ENCODE measurements at regions not wholly inside any gene's neighbourhood (a gene's known extent, or its start where the extent isn't known, plus 50 kb on each side); places are given as distances from the start of the nearest gene placed in this dataset.

GRCh38 chr4:84378356-84378755 lies 120.7 kb downstream of the NKX6-1 start:
- H3K27me3 Mint-ChIP-seq (ENCODE audit: insufficient read depth, unreplicated experiment): no peaks in the 10 kb centered on the region
- no TSS peak for BruUV-seq (replicated peaks)
- POLR2A ChIA-PET: interaction anchor here (1.0 kb wide), 1 partner anchor 9 kb away, joined by 4 read pairs; no protein-coding TSS in a partner anchor
- TF ChIP-seq, protein P1, sequence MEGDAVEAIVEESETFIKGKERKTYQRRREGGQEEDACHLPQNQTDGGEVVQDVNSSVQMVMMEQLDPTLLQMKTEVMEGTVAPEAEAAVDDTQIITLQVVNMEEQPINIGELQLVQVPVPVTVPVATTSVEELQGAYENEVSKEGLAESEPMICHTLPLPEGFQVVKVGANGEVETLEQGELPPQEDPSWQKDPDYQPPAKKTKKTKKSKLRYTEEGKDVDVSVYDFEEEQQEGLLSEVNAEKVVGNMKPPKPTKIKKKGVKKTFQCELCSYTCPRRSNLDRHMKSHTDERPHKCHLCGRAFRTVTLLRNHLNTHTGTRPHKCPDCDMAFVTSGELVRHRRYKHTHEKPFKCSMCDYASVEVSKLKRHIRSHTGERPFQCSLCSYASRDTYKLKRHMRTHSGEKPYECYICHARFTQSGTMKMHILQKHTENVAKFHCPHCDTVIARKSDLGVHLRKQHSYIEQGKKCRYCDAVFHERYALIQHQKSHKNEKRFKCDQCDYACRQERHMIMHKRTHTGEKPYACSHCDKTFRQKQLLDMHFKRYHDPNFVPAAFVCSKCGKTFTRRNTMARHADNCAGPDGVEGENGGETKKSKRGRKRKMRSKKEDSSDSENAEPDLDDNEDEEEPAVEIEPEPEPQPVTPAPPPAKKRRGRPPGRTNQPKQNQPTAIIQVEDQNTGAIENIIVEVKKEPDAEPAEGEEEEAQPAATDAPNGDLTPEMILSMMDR (IDR thresholded peaks at IDR 0.05; ENCODE audit: unreplicated experiment): no peak
- no peak for DNase-seq (ENCODE audit: unreplicated experiment)
- intact Hi-C loops (cut with micrococcal nuclease): no loop called here
- H3K27ac Mint-ChIP-seq (ENCODE audit: low read depth, unreplicated experiment): no peak overlapping the region
- peaks cover 8% of the 10 kb centered on the region for H3K4me1 Mint-ChIP-seq (ENCODE audit: insufficient read depth, unreplicated experiment)
- no peak overlapping the region for H3K4me3 Mint-ChIP-seq (ENCODE audit: unreplicated experiment)
- H3K9me3 Mint-ChIP-seq (ENCODE audit: unreplicated experiment): no peaks in the 10 kb centered on the region
- H3K36me3 Mint-ChIP-seq (ENCODE audit: insufficient read depth, unreplicated experiment): no peaks in the 10 kb centered on the region
- CTCF ChIA-PET: no interaction called here

GRCh38 chr4:84366907-84367306 lies 132.2 kb downstream of the NKX6-1 start:
- DNase-seq (ENCODE audit: unreplicated experiment): no peak
- TF ChIP-seq, protein P1 (IDR thresholded peaks at IDR 0.05; ENCODE audit: unreplicated experiment): no peak
- Mint-ChIP-seq H3K27me3 (ENCODE audit: insufficient read depth, unreplicated experiment) (peaks cover 29% of the 10 kb centered on the region), H3K4me1 (ENCODE audit: insufficient read depth, unreplicated experiment) (no peaks in the 10 kb centered on the region), H3K36me3 (ENCODE audit: insufficient read depth, unreplicated experiment) (no peaks in the 10 kb centered on the region), H3K9me3 (ENCODE audit: unreplicated experiment) (no peaks in the 10 kb centered on the region), H3K4me3 (ENCODE audit: unreplicated experiment) (no peak overlapping the region), H3K27ac (ENCODE audit: low read depth, unreplicated experiment) (no peak overlapping the region)
- POLR2A ChIA-PET: no interaction called here
- BruUV-seq (replicated peaks): no TSS peak
- intact Hi-C loops (cut with micrococcal nuclease): loop anchor here (1.0 kb wide), 1 partner anchor 13 kb away; no protein-coding TSS in a partner anchor
- CTCF ChIA-PET: no interaction called here

GRCh38 chr4:84366161-84366560 lies 132.9 kb downstream of the NKX6-1 start:
- DNase-seq (ENCODE audit: unreplicated experiment): peak; percentile 44
- ChIA-PET POLR2A (no interaction called here), CTCF (no interaction called here)
- Mint-ChIP-seq H3K36me3 (ENCODE audit: insufficient read depth, unreplicated experiment) (no peaks in the 10 kb centered on the region), H3K9me3 (ENCODE audit: unreplicated experiment) (no peaks in the 10 kb centered on the region), H3K27me3 (ENCODE audit: insufficient read depth, unreplicated experiment) (peaks cover 29% of the 10 kb centered on the region), H3K4me3 (ENCODE audit: unreplicated experiment) (no peak overlapping the region), H3K27ac (ENCODE audit: low read depth, unreplicated experiment) (no peak overlapping the region), H3K4me1 (ENCODE audit: insufficient read depth, unreplicated experiment) (no peaks in the 10 kb centered on the region)
- intact Hi-C loops (cut with micrococcal nuclease): loop anchor here (1.0 kb wide), 1 partner anchor 14 kb away; no protein-coding TSS in a partner anchor
- TF ChIP-seq, protein P1 (IDR thresholded peaks at IDR 0.05; ENCODE audit: unreplicated experiment): no peak
- BruUV-seq (replicated peaks): no TSS peak

GRCh38 chr4:84362896-84363655 lies 136.0 kb downstream of the NKX6-1 start:
- CTCF ChIA-PET: no interaction called here
- peaks cover 13% of the 10 kb centered on the region for H3K27me3 Mint-ChIP-seq (ENCODE audit: insufficient read depth, unreplicated experiment)
- H3K4me3 Mint-ChIP-seq (ENCODE audit: unreplicated experiment): no peak overlapping the region
- intact Hi-C loops (cut with micrococcal nuclease): no loop called here
- POLR2A ChIA-PET: no interaction called here
- DNase-seq (ENCODE audit: unreplicated experiment): no peak
- H3K4me1 Mint-ChIP-seq (ENCODE audit: insufficient read depth, unreplicated experiment): no peaks in the 10 kb centered on the region
- no peaks in the 10 kb centered on the region for H3K36me3 Mint-ChIP-seq (ENCODE audit: insufficient read depth, unreplicated experiment)
- no peaks in the 10 kb centered on the region for H3K9me3 Mint-ChIP-seq (ENCODE audit: unreplicated experiment)
- no TSS peak for BruUV-seq (replicated peaks)
- H3K27ac Mint-ChIP-seq (ENCODE audit: low read depth, unreplicated experiment): no peak overlapping the region
- TF ChIP-seq, protein P1 (IDR thresholded peaks at IDR 0.05; ENCODE audit: unreplicated experiment): no peak

Data from MCF 10A (cell line).